K562 (cell line): ENCODE measurements at regions not wholly inside any gene's neighbourhood (a gene's known extent, or its start where the extent isn't known, plus 50 kb on each side); places are given as distances from the start of the nearest gene placed in this dataset.

Source experiments
- ATAC-seq: fragments of 200-7000 bp; cut with Tn5 transposase; 3 replicates; pipeline ENCODE4 v1.9.1; 2020; ENCODE audit warnings: moderate library complexity
- BruUV-seq: library from RNA; stranded (reverse); fragments of 400-500 nt; replicated peaks from 2 replicates; lab custom pipeline; 2021; lab: Mats Ljungman, UMichigan
- CTCF ChIA-PET: fragments of 300-600 bp; formaldehyde crosslinking; extraction: SDS; loops from one replicate; lab custom pipeline; 2021; ENCODE audit warnings: low intra/inter-chr PET ratio; lab: Yijun Ruan, JAX
- POLR2A ChIA-PET: fragments of 300-600, 350-650 bp; sonication (Branson Sonifier 250); formaldehyde crosslinking; extraction: SDS; loops from one replicate; lab custom pipeline; 2021; ENCODE audit warnings: antibody characterized with exemption, inconsistent platforms; lab: Yijun Ruan, JAX
- DNase-seq, 4 experiments: peaks; one replicate each; pipeline versions ENCODE4 v3.0.0 to v3.0.0-alpha.2; 2011 to 2018; ENCODE audit warnings: low spot score in 3 of 4, mixed read lengths in 3 of 4; ENCODE audit errors: extremely low read depth in 1 of 4
- FAIRE-seq: peaks from 2 replicates; lab custom pipeline; 2011; peaks lifted over from hg19 to GRCh38; lab: Jason Lieb, UNC
- H2AFZ ChIP-seq: 2 replicates; pipeline ENCODE4 v1.6.0; 2011; ENCODE audit warnings: low read depth, low read length, control low read depth, inconsistent platforms
- H3K27ac ChIP-seq: fragments of 200-600 bp; 3 replicates; pipeline ENCODE4 v1.8.0; 2011; ENCODE audit warnings: low read depth, mild to moderate bottlenecking, control low read depth, inconsistent platforms, low read length, moderate library complexity, mixed read lengths; ENCODE audit errors: extremely low read depth
- H3K27me3 ChIP-seq, 2 experiments: fragments of 300-600 bp in 1 of 2; 2 replicates in 1 of 2; 3 replicates in 1 of 2; pipeline versions ENCODE4 v1.6.0 to v1.8.0; 2011; ENCODE audit warnings: inconsistent platforms in 2 of 2, low read length in 2 of 2, mild to moderate bottlenecking in 1 of 2, mixed read lengths in 1 of 2, moderate library complexity in 1 of 2; ENCODE audit not compliant: control insufficient read depth in 2 of 2, insufficient read depth in 2 of 2
- H3K36me3 ChIP-seq: fragments of 300-600 bp; 3 replicates; pipeline ENCODE4 v1.8.0; 2011; ENCODE audit warnings: mild to moderate bottlenecking, low read length, inconsistent platforms; ENCODE audit not compliant: control insufficient read depth, insufficient read depth
- H3K4me1 ChIP-seq, 2 experiments: fragments of 200-600 bp in 1 of 2; replicated peaks in 1 of 2; 2 replicates in 1 of 2; 3 replicates in 1 of 2; pipeline versions ENCODE4 v1.5.1 to v1.8.0; 2011; ENCODE audit warnings: inconsistent platforms in 2 of 2, low read length in 2 of 2, mild to moderate bottlenecking in 1 of 2, mixed read lengths in 1 of 2, moderate library complexity in 1 of 2; ENCODE audit not compliant: control insufficient read depth in 2 of 2, insufficient read depth in 2 of 2
- H3K4me2 ChIP-seq: 2 replicates; pipeline ENCODE4 v1.6.1; 2011; ENCODE audit warnings: low read length, control low read depth, inconsistent platforms, mixed read lengths; ENCODE audit not compliant: insufficient read depth
- H3K4me3 ChIP-seq: fragments of 200-600 bp; sonication (generic), shearing (Covaris generic); 2 replicates; pipeline ENCODE4 v1.5.1; 2016; ENCODE audit warnings: control low read depth, inconsistent platforms
- H3K79me2 ChIP-seq: fragments of 200-600 bp; 3 replicates; pipeline ENCODE4 v1.8.0; 2011; ENCODE audit warnings: low read length, inconsistent platforms; ENCODE audit not compliant: control insufficient read depth, insufficient read depth
- H3K9ac ChIP-seq, 2 experiments: 2 replicates each; pipeline versions ENCODE4 v1.6.0 to v1.6.1; 2011; ENCODE audit warnings: low read depth in 2 of 2, low read length in 2 of 2, control low read depth in 1 of 2, inconsistent platforms in 1 of 2, mild to moderate bottlenecking in 1 of 2, mixed read lengths in 1 of 2; ENCODE audit not compliant: insufficient read depth in 1 of 2
- H3K9me1 ChIP-seq: one replicate; pipeline ENCODE4 v1.6.0; 2011; ENCODE audit warnings: inconsistent platforms, mild to moderate bottlenecking, low read length, moderate library complexity; ENCODE audit not compliant: control insufficient read depth, insufficient read depth
- H3K9me3 ChIP-seq: replicated peaks from 2 replicates; pipeline ENCODE4 v1.5.1; 2011; ENCODE audit warnings: low read depth, low read length, inconsistent platforms; ENCODE audit not compliant: control insufficient read depth, insufficient read depth
- H4K20me1 ChIP-seq: replicated peaks from 2 replicates; pipeline ENCODE4 v1.6.1; 2011; ENCODE audit warnings: low read length, inconsistent platforms, mixed read lengths; ENCODE audit not compliant: control insufficient read depth, insufficient read depth
- ASH1L ChIP-seq: fragments of 450-650 bp; IDR thresholded peaks from 2 replicates; pipeline ENCODE4 v1.6.1; 2018; ENCODE audit warnings: borderline replicate concordance, mild to moderate bottlenecking, low read depth; ENCODE audit not compliant: partially characterized antibody
- HDAC8 ChIP-seq: fragments of 450-650 bp; IDR thresholded peaks from 2 replicates; pipeline ENCODE4 v1.6.1; 2016; ENCODE audit warnings: mild to moderate bottlenecking, missing genetic modification characterization, moderate library complexity, missing compliant biosample characterization
- KHSRP ChIP-seq: fragments of 450-650 bp; IDR thresholded peaks from 2 replicates; pipeline ENCODE4 v1.6.1; 2017
- NCOA2 ChIP-seq, 2 experiments: fragments of 450-650 bp; IDR thresholded peaks; 2 replicates each; pipeline ENCODE4 v1.6.1; 2018; ENCODE audit warnings: mild to moderate bottlenecking in 2 of 2, moderate library complexity in 1 of 2; ENCODE audit not compliant: partially characterized antibody in 2 of 2
- NR3C1 ChIP-seq: sonication (generic); formaldehyde crosslinking; IDR thresholded peaks from 2 replicates; pipeline ENCODE4 v1.8.1; 2022; ENCODE audit warnings: missing genetic modification reagents
- TFAM ChIP-seq: fragments of 250-450 bp; sonication (Bioruptor Pico); conservative IDR thresholded peaks from 2 replicates; pipeline ENCODE4 v1.5.0; 2021; ENCODE audit warnings: mild to moderate bottlenecking, moderate library complexity
- ZC3H4 ChIP-seq: sonication (generic); formaldehyde crosslinking; IDR thresholded peaks from 2 replicates; pipeline ENCODE4 v1.9.0; 2021; ENCODE audit warnings: missing genetic modification reagents, borderline replicate concordance
- ZNF778 ChIP-seq: fragments of 450-650 bp; formaldehyde crosslinking; IDR thresholded peaks from 2 replicates; pipeline ENCODE4 v1.4.0; 2020; ENCODE audit warnings: mild to moderate bottlenecking, moderate library complexity
- ZNF830 ChIP-seq: fragments of 250-450 bp; sonication (Bioruptor Pico); IDR thresholded peaks from 2 replicates; pipeline ENCODE4 v1.5.0; 2021; ENCODE audit warnings: mild to moderate bottlenecking
- WGBS: fragments of 100-300 bp; shearing (Covaris generic); methylation state at CpG from one replicate; pipeline ENCODE4 v1.1.6; 2016; ENCODE audit warnings: low coverage, mixed read lengths; ENCODE audit not compliant: insufficient coverage; ENCODE audit errors: missing lambda C conversion rate; 5-methylcytosine and 5-hydroxymethylcytosine counted together
- in situ Hi-C: fragments of 300-500 bp; cut with MboI; formaldehyde crosslinking; loops from 4 replicates; pipeline ENCODE4 v1.15.0; 2018; ENCODE audit warnings: inconsistent platforms, mixed read lengths
- intact Hi-C: fragments of 100-400 bp; cut with micrococcal nuclease; formaldehyde crosslinking; loops from 2 replicates; pipeline ENCODE4 v1.14.2; 2022
- TF ChIP-seq, protein P1 (sequence below), 2 experiments: fragments of 450-650 bp; IDR thresholded peaks; 2 replicates each; pipeline ENCODE4 v1.6.1; 2016; ENCODE audit warnings: mild to moderate bottlenecking in 2 of 2, borderline replicate concordance in 1 of 2, low read depth in 1 of 2, moderate library complexity in 1 of 2
- TF ChIP-seq, protein P2 (sequence below): fragments of 250-450 bp; sonication (Bioruptor Pico); IDR thresholded peaks from 2 replicates; pipeline ENCODE4 v1.4.0; 2020

DNA sequence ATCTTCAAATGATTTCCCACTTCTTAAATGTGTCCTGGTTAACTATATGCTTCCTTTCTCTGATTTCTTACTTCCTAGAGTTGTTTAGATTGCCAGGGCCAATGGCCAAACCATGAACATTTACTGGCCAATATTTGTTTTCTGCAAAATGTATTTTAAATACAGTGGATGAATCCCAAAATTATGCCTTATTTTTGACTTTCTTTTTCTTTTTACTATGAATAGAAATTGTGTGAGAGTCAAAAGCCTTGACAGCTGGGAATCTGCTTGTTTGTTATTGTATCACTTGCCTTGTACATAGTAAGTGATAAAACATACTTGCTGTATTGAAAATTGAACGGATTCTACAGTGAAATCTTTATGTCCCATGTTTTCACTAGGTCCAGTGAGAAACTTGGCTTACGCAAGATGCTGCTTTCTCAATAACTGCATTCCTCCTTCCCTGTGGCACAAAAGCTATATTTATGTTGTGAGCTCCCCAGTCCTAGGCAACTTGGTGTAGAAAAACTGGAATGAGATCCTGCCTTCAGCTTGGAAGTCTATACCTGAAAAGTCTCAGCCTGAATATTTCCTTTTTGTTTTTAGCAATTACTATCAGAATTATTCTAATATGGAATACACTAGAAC, 295.2 kb downstream of the EPHA7 start:
- Histone ChIP-seq H2AFZ (no peak overlapping the region), H4K20me1 (no peaks in the 10 kb centered on the region), H3K4me3 (no peak overlapping the region), H3K4me1 (no peaks in the 10 kb centered on the region), H3K9ac (no peak overlapping the region), H3K27ac (no peak overlapping the region), H3K9me3 (no peaks in the 10 kb centered on the region), H3K27me3 (no peaks in the 10 kb centered on the region), H3K36me3 (no peaks in the 10 kb centered on the region), H3K9me1 (no peaks in the 10 kb centered on the region), H3K4me2 (no peak overlapping the region), H3K79me2 (no peaks in the 10 kb centered on the region)
- TF ChIP-seq ASH1L (no peak), ZNF830 (no peak), KHSRP (no peak), ZNF778 (CRISPR knock-in tag) (no peak), ZC3H4 (CRISPR knock-in tag) (no peak), HDAC8 (tag) (no peak), NCOA2 (IDR thresholded peaks at IDR 0.05; ENCODE audit: partially characterized antibody in 2 of 2) (no peak), TFAM (CRISPR knock-in tag) (no peak), NR3C1 (CRISPR knock-in tag) (no peak)
- TF ChIP-seq, protein P1, sequence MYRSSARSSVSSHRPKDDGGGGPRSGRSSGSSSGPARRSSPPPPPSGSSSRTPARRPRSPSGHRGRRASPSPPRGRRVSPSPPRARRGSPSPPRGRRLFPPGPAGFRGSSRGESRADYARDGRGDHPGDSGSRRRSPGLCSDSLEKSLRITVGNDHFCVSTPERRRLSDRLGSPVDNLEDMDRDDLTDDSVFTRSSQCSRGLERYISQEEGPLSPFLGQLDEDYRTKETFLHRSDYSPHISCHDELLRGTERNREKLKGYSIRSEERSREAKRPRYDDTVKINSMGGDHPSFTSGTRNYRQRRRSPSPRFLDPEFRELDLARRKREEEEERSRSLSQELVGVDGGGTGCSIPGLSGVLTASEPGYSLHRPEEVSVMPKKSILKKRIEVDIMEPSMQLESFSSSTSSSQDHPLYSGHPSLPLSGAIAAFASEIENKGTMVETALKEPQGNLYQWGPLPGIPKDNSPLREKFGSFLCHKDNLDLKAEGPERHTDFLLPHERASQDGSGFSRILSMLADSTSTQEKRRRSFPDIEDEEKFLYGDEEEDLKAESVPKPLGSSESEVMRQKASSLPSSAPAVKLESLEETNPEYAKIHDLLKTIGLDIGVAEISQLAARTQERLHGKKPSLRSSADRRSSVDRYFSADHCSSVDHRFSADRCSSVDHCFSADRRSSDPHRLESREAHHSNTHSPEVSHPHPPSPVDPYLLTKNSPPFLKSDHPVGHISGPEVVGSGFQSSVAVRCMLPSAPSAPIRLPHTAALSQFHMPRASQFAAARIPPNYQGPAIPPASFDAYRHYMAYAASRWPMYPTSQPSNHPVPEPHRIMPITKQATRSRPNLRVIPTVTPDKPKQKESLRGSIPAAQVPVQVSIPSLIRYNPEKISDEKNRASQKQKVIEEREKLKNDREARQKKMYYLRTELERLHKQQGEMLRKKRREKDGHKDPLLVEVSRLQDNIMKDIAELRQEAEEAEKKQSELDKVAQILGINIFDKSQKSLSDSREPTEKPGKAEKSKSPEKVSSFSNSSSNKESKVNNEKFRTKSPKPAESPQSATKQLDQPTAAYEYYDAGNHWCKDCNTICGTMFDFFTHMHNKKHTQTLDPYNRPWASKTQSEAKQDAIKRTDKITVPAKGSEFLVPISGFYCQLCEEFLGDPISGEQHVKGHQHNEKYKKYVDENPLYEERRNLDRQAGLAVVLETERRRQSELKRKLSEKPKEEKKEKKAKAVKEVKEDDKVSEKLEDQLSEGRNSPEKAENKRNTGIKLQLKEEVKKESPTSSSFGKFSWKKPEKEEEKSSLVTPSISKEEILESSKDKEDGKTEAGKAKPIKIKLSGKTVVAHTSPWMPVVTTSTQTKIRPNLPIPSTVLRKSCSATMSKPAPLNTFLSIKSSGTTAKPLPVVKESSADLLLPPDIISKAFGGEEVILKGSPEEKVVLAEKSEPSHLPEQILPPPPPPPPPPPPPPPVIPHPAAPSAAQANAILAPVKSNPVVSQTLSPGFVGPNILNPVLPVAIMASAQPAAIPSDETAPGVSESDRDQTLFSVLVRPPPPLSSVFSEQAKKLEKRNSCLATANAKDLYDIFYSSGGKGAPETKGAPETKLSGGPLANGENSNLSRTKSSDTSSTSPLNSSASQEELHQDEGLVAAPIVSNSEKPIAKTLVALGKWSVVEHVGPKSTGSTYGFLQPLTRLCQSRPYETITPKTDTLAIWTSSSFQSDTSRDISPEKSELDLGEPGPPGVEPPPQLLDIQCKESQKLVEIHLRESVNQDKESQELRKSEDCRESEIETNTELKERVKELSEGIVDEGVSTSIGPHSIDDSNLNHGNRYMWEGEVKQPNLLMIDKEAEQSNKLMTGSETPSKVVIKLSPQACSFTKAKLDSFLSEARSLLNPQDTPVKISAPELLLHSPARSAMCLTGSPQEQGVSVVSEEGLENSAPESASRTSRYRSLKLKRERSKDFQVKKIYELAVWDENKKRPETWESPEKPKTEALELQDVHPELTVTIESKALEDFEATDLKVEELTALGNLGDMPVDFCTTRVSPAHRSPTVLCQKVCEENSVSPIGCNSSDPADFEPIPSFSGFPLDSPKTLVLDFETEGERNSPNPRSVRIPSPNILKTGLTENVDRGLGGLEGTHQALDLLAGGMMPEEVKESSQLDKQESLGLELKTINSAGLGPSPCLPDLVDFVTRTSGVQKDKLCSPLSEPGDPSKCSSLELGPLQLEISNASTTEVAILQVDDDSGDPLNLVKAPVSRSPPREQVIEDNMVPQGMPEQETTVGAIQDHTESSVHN (IDR thresholded peaks at IDR 0.05; ENCODE audit: borderline replicate concordance in 1 of 2, low read depth in 1 of 2) = no peak
- TF ChIP-seq, protein P2, sequence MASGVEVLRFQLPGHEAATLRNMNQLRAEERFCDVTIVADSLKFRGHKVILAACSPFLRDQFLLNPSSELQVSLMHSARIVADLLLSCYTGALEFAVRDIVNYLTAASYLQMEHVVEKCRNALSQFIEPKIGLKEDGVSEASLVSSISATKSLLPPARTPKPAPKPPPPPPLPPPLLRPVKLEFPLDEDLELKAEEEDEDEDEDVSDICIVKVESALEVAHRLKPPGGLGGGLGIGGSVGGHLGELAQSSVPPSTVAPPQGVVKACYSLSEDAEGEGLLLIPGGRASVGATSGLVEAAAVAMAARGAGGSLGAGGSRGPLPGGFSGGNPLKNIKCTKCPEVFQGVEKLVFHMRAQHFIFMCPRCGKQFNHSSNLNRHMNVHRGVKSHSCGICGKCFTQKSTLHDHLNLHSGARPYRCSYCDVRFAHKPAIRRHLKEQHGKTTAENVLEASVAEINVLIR = no peak
- DNase-seq = no peak
- in situ Hi-C loops = no loop called here
- 0% methylated on average over 2 of the region's 2 CpGs for WGBS
- CTCF ChIA-PET = no interaction called here
- intact Hi-C loops = no loop called here
- FAIRE-seq = no peak
- BruUV-seq = no TSS peak
- no peak for ATAC-seq
- POLR2A ChIA-PET = no interaction called here
